Vagina (tissue), 2 donors: ENCODE measurements at regions not wholly inside any gene's neighbourhood (a gene's known extent, or its start where the extent isn't known, plus 50 kb on each side); places are given as distances from the start of the nearest gene placed in this dataset.

Experiments
- DNase-seq, 2 donors: peaks; one replicate each; pipeline ENCODE4 v3.0.0-alpha.2; 2017; ENCODE audit errors: extremely low spot score in 2 of 2
- H3K27ac ChIP-seq: fragments of 200-600 bp; sonication (generic); one replicate; pipeline ENCODE4 v1.5.1; 2019
- H3K27me3 ChIP-seq: fragments of 200-600 bp; sonication (generic); one replicate; pipeline ENCODE4 v1.5.1; 2019
- H3K36me3 ChIP-seq, 2 donors: fragments of 200-600 bp; sonication (generic); one replicate each; pipeline ENCODE4 v1.5.1; 2017 to 2019
- H3K4me1 ChIP-seq: fragments of 200-600 bp; sonication (generic); one replicate; pipeline ENCODE4 v1.5.1; 2019
- H3K4me3 ChIP-seq, 2 donors: fragments of 200-600 bp; sonication (generic); 1 replicate in 1 of 2; 2 replicates in 1 of 2; pipeline ENCODE4 v1.5.1; 2016 to 2019
- H3K9me3 ChIP-seq: fragments of 200-600 bp; sonication (generic); one replicate; pipeline ENCODE4 v1.5.1; 2019
- CTCF ChIP-seq, 3 experiments: fragments of 450-650 bp in 2 of 3; fragments of 200-600 bp in 1 of 3; sonication (generic) in 1 of 3; IDR thresholded peaks; one replicate each; pipeline ENCODE4 v1.5.1; 2017 to 2019; ENCODE audit warnings: antibody characterized with exemption in 3 of 3, mild to moderate bottlenecking in 2 of 3, moderate library complexity in 2 of 3
- POLR2A ChIP-seq, 2 donors: fragments of 450-650 bp; IDR thresholded peaks; one replicate each; pipeline ENCODE4 v1.6.1; 2017; ENCODE audit warnings: antibody characterized with exemption in 2 of 2, mild to moderate bottlenecking in 2 of 2, moderate library complexity in 2 of 2
- POLR2AphosphoS5 ChIP-seq, 2 donors: sonication (generic); formaldehyde crosslinking; IDR thresholded peaks; one replicate each; pipeline ENCODE4 v1.9.0; 2017; ENCODE audit warnings: antibody characterized with exemption in 2 of 2, mild to moderate bottlenecking in 2 of 2, low read depth in 1 of 2; ENCODE audit not compliant: insufficient read depth in 1 of 2
- intact Hi-C: fragments of 100-400 bp; cut with DNase I; formaldehyde crosslinking; loops from one replicate; pipeline ENCODE4 v1.15.1; 2023

DNA sequence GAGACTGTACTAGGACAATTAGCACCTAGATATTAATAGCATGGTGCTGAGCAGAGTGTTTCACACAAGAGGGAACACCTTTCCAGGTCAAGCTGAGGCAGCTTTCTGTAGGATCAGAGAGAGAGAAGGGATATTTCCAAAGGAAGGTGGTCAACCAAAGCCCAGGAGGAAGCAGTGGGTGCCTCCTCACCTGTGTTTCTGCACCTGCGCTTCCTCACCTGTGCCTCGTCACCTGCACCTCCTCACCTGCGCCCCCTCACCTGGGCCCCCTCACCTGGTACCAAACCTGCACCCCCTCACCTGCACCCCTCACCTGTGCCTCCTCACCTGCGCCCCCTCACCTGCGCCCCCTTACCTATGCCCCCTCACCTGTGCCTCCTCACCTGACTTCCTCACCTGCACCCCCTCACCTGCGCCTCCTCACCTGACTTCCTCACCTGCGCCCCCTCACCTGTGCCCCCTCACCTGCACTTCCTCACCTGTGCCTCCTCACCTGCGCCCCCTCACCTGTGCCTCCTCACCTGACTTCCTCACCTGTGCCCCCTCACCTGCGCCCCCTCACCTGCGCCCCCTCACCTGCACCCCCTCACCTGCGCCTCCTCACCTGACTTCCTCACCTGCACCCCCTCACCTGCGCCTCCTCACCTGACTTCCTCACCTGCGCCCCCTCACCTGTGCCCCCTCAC is 67.9 kb downstream of the TTLL2 start:
- DNase-seq, result peak in 1 of 2 donors; percentile 60
- TF ChIP-seq POLR2AphosphoS5 (IDR thresholded peaks at IDR 0.05; ENCODE audit: insufficient read depth in 1 of 2, low read depth in 1 of 2) (no peak), POLR2A (IDR thresholded peaks at IDR 0.05) (no peak), CTCF (IDR thresholded peaks at IDR 0.05) (no peak)
- H3K4me3 ChIP-seq, result no peak overlapping the region
- no peaks in the 10 kb centered on the region for H3K4me1 ChIP-seq
- no peak overlapping the region for H3K27ac ChIP-seq
- no peaks in the 10 kb centered on the region for H3K9me3 ChIP-seq
- no peaks in the 10 kb centered on the region for H3K27me3 ChIP-seq
- no peaks in the 10 kb centered on the region for H3K36me3 ChIP-seq
- intact Hi-C loops, result no loop called here

- H3K4me1 ChIP-seq, result no peaks in the 10 kb centered on the region
- intact Hi-C loops, result no loop called here
- H3K4me3 ChIP-seq, result no peak overlapping the region
- TF ChIP-seq POLR2A (IDR thresholded peaks at IDR 0.05) (no peak), CTCF (IDR thresholded peaks at IDR 0.05) (no peak), POLR2AphosphoS5 (IDR thresholded peaks at IDR 0.05; ENCODE audit: insufficient read depth in 1 of 2, low read depth in 1 of 2) (no peak)
- H3K9me3 ChIP-seq, result no peaks in the 10 kb centered on the region
- no peaks in the 10 kb centered on the region for H3K36me3 ChIP-seq
- H3K27ac ChIP-seq, result no peak overlapping the region
- DNase-seq, result peak in 1 of 2 donors; percentile 77
- no peaks in the 10 kb centered on the region for H3K27me3 ChIP-seq
These were observed 68.8 kb downstream of the TTLL2 start for GRCh38 chr6:167393731-167394130.

DNA sequence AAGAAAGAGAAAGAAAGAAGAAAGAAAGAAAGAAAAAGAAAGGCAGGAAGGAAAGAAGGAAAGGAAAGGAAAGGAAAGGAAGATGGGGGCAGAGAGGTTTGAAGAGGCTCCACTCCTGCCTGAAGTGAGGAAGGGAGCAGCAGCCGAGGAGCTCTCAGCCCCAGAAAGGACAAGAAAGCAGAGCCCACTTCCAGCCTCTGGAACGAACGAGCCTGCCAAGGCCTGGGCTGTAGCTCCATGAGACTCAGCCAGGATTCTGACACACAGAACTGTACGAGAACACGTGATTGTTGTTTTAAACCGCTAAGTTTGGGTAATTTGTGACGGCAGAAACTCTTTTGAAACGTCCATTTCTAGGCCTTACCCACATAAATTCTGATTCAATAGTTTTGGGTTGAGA is 69.5 kb downstream of the TTLL2 start:
- H3K9me3 ChIP-seq, result no peaks in the 10 kb centered on the region
- intact Hi-C loops, result no loop called here
- H3K27ac ChIP-seq, result no peak overlapping the region
- DNase-seq, result peak in 1 of 2 donors; percentile 65
- no peaks in the 10 kb centered on the region for H3K36me3 ChIP-seq
- H3K27me3 ChIP-seq, result no peaks in the 10 kb centered on the region
- TF ChIP-seq POLR2AphosphoS5 (IDR thresholded peaks at IDR 0.05; ENCODE audit: insufficient read depth in 1 of 2, low read depth in 1 of 2), result no peak
- no peak for TF ChIP-seq CTCF (IDR thresholded peaks at IDR 0.05)
- TF ChIP-seq POLR2A (IDR thresholded peaks at IDR 0.05), result no peak
- H3K4me1 ChIP-seq, result no peaks in the 10 kb centered on the region
- H3K4me3 ChIP-seq, result no peak overlapping the region

GRCh38 chr6:167394820-167395219 is 69.9 kb downstream of the TTLL2 start:
- Histone ChIP-seq H3K36me3 (no peaks in the 10 kb centered on the region), H3K27ac (no peak overlapping the region), H3K27me3 (no peaks in the 10 kb centered on the region), H3K9me3 (no peaks in the 10 kb centered on the region), H3K4me3 (no peak overlapping the region), H3K4me1 (no peaks in the 10 kb centered on the region)
- no peak for TF ChIP-seq POLR2AphosphoS5 (IDR thresholded peaks at IDR 0.05; ENCODE audit: insufficient read depth in 1 of 2, low read depth in 1 of 2)
- TF ChIP-seq CTCF (IDR thresholded peaks at IDR 0.05), result no peak
- TF ChIP-seq POLR2A (IDR thresholded peaks at IDR 0.05), result no peak
- peak; percentile 65 to 84 for DNase-seq
- intact Hi-C loops, result no loop called here

GRCh38 chr6:167396068-167396658 is 71.3 kb downstream of the TTLL2 start:
- DNase-seq, result peak in 1 of 2 donors; percentile 71

More at GRCh38 chr6:167396068-167396658, 71.3 kb downstream of the TTLL2 start:
- H3K9me3 ChIP-seq, result no peaks in the 10 kb centered on the region
- no peak overlapping the region for H3K27ac ChIP-seq
- H3K27me3 ChIP-seq, result no peaks in the 10 kb centered on the region
- intact Hi-C loops, result no loop called here
- no peaks in the 10 kb centered on the region for H3K4me1 ChIP-seq
- no peaks in the 10 kb centered on the region for H3K36me3 ChIP-seq
- TF ChIP-seq POLR2A (IDR thresholded peaks at IDR 0.05), result no peak
- TF ChIP-seq POLR2AphosphoS5 (IDR thresholded peaks at IDR 0.05; ENCODE audit: insufficient read depth in 1 of 2, low read depth in 1 of 2), result no peak
- no peak for TF ChIP-seq CTCF (IDR thresholded peaks at IDR 0.05)
- H3K4me3 ChIP-seq, result no peak overlapping the region
